Stimulated activated CD4-positive, alpha-beta T cell treated with anti-CD3 and anti-CD28 coated beads, Interleukin-15, amount 100 ng/mL, for 48 hours (primary cell): ENCODE measurements at regions not wholly inside any gene's neighbourhood (a gene's known extent, or its start where the extent isn't known, plus 50 kb on each side); places are given as distances from the start of the nearest gene placed in this dataset.
"Not testable (repeated sequence)": the region's sequence is repeated elsewhere in the genome, so short reads cannot be mapped to it uniquely, and the experiment has no call there.

Experiments
- DNase-seq, 2 donors: peaks; one replicate each; pipeline ENCODE4 v3.0.0-alpha.2; 2020; ENCODE audit warnings: low read depth in 2 of 2

DNA sequence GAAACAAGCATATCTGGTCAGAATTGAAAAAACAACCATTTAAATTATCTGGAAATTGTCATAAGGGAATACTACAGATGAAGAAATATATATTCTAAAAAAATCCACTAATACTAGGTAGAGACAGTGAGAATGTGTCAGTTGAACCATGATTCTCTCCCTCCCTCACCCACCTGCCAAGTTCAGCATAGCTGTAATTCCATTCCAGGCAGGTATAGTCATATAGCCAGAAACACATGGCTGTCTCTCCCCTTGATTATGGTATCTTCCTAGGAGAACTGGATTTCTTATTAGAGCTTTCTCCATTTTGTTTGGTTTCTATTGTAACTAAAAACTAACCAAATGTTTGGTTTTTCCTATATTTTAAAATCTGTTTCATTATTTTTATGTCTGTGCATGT lies 509.2 kb downstream of the CDH10 start:
- DNase-seq, result no peak

DNA sequence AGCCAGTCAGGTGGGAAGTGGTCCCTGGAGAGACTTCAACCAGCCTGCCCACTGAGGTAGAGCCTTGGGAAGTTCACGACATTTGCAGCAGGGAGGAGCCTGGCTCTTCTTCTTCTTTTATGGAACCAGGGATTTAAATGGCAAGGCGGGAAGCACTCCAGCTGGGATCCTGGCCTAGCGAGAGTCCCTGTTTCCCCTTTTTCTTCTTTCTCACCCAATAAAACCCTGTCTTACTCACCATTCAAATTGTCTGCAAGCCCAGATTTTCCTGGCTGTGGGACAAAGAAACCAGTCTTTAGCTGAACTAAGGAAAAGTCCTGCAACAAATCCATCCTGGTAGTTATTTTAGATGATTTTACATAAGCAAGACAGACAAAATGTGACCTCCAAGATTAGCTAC lies 503.7 kb downstream of the CDH10 start:
- no peak for DNase-seq

DNA sequence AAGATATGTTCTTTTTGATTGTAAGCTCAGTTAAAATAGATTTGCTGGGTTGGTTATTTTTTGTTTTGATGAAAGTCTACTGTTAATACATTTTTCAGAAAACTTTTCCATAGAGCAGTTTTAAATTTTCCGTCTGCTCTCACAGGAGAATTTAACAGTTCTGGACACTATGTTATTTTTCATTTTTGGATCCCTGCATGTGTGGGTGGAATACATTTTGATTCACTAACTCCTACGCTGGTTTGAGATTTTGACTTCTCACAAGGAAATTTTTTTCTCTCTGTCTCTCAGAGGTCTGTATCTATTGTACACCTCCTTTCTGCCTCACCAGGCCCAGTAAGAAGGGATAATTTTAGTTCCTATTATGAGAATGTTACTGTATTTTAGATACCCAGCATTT lies 502.4 kb downstream of the CDH10 start:
- no peak for DNase-seq

DNA sequence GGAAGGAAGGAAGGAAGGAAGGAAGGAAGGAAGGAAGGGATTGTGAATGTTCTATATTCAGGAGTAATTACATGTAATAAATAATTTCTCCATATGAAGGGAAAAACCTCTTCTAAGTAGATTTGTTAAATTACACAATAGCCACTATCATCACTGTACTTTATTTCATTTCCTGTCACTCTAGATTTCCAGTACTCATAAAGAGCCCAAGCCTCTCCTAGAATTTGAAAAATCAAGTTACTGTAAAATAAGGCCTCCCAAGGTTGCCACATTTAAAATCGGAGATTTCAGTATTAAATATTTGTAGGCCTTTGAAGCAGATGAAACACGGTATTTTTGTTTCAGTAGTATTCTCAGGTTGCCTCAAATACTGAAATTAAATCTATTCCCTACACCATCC lies 499.0 kb downstream of the CDH10 start:
- DNase-seq, result no peak

DNA sequence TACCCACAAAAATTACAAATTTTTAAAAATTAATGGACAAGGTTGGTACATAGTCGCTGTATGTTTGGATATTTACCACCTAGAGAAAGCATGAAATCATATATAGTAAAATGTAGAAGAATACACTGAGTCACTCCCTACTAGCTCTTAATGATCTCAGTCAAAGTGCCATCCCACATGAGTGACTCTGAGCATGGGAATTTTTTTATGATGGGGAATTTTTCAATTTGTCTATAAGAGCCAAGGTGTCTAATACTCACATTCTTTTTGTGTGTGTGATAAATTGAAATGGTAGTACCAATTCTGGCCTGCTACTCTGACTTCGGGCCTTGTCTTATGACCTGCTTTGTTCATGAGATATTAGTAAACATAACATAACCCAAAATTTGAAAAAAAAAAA lies 483.2 kb downstream of the CDH10 start:
- no peak for DNase-seq

DNA sequence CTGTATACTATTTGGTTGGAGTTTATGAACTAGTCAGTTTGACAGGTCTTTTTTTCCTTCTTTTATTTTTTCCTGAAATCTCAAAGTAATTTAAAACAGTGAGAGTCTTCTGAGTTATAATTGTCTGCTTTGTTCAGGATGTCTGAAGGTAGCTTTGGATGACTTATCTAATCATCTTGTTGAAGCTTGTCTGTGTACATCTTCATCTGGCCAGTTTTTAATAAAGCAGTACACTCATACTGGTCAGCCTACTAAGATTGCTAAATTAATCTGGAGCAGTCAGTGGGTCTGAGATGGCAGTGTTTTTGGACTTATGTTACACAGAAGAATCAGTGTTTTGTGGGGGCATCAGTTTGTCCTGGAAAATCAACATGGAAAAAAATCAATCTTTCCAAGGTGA lies 482.4 kb downstream of the CDH10 start:
- no peak for DNase-seq

DNA sequence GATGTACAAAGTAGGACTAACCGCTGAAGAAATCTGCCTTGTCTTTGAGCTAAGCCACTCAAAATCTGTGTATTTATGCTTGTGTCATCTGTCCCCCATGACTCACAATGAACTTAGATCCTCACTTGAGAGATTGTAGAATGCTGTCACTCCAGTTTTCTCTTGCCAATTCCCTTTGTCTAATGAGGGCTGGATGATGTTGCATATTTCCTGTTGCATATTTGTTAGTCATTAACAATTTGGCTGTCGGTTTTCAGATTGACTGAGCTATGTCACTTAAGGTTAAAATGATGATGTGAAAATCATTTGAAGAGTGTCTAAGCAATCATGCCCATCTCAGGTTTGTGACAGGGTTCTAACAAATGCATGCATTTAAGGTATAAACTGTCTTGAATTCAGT lies 481.7 kb downstream of the CDH10 start:
- no peak for DNase-seq

DNA sequence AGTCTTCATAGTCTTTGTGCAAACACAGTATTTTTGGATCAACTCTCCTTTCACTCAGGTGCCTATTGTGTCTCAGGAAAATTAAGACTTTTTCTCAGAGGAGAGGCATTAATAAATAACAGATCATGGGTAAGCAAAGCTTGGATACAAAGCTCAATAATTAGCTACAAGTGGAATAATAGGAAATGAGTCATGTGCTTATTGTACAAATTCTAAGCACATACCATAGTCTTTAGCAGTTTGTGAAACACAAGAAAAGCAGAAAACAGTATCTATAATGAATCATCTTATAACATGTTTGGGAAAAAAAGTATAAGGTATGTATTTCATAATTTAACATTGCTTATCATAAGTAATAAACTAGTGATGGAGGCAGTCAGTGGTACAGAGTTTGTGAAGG lies 477.0 kb downstream of the CDH10 start:
- no peak for DNase-seq

DNA sequence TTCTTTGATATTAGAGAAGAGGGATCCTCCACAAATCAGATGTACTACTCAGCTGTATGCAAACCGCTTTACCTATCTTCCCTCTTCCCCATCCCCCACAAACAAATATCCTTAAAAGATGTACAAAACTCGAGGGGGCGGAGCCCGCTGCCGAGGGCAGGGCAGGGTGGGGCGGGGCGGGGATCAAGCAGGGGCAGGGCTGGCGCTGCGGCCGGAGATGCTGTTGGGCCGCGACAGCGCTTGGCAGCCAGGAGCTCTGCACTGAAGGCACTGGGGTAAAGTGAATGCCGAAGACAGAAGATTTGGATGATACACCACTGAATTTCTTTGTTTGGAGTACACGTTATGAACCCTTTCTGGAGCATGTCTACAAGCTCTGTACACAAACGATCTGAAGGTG lies 474.8 kb downstream of the CDH10 start:
- DNase-seq, result no peak

DNA sequence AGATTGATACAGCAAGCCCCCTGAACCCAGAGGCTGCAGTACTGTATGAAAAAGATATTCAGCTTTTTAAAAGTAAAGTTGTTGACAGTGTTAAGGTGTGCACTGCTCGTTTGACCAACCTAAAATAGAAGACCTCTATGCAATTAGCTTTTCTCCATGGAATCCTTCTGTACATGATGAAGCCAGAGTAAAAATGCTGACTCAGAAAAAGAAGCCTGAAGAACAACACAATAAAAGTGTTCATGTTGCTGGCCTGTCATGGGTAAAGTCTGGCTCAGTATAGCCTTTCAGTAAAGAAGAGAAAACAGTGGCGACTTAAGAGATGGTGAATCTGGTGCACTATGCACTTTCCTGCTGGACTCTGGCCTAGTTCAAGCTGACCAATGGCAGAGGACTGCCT lies 473.8 kb downstream of the CDH10 start:
- not testable (repeated sequence) for DNase-seq

DNA sequence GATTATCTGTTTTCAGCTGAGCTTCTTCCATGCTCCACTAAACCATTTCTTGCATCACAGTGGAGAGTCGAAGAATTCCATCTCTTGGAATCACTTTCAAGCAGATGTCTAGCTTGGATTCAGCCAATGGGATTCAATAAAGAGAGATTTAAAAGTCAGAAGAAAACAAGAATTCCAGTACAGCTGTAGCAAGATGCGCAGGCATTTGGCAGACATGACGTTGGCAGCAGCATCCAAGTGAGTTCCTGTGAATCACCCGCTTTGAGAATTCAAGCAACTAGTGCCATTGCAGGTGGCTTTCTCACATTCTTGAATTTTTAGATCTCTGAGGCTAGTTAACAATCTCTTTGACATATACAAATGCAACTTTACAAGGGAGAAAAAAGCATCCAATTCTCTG lies 467.0 kb downstream of the CDH10 start:
- DNase-seq, result no peak

DNA sequence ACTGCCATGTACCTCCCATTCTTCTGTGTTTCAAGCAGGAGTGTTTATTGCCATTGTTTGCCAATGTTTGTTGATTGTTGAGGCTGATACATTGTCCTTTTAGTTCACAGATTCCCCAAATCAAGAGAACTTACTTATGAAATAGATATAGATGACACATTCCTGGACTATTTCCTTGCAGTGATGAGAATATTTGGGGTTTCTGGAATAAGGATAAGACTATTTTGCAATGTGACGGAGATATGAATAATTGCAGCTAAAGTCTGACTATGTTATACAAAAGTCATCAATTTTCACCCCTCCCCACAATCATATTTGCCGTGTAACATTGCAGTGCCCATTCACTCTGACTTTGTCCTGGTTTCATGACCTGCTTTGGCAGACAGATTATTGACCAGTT lies 460.8 kb downstream of the CDH10 start:
- DNase-seq, result no peak

DNA sequence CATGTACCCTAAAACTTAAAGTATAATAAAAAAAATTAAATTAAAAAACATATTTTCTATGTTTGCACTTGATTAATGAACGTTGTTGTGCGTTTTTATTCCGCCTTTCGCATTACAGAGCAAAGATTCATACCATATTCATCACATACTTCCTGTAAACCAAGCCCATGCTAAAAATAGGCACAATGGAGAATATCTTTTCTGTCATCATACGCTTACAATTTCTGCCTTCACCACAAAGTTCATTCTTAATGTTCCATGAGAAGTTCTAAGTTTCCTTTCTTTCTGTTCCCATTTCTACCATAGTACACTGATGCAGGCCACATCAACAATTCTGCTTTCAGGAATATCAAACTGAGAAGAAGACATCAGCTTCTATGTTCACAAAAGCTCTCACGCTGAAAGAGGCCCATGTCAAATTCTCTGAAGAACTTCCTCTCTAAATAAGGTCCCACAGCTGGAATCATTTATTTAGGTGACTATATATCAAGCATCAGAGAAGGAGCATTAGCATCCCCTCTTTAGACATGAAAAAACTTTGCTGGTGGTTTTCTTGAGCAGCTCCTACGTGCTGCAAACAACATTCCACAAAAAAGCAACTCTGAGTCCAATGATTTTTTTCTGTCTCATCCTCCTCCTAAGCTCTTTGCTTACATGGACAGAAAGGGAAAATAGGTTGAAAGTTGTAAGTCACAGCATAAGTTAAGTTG lies 456.4 kb downstream of the CDH10 start:
- DNase-seq, result no peak

DNA sequence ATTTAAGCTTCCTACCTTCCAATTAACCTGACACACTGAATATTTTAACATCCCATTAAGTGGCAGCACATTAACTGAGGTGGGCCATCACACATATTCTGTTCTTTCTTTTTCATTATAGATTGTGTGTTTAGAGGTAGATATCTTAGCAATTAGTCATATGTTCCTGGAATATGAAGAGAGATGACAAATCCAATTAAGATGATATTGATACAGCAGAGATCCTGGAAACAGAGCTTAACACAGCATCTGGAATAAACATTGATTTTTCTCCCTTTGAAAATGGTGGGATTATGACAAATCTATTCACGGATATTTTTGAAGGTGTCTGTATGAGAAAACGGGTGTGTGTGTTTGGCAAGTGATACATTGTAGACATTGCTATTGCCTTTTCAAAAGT lies 448.0 kb downstream of the CDH10 start:
- DNase-seq, result no peak

DNA sequence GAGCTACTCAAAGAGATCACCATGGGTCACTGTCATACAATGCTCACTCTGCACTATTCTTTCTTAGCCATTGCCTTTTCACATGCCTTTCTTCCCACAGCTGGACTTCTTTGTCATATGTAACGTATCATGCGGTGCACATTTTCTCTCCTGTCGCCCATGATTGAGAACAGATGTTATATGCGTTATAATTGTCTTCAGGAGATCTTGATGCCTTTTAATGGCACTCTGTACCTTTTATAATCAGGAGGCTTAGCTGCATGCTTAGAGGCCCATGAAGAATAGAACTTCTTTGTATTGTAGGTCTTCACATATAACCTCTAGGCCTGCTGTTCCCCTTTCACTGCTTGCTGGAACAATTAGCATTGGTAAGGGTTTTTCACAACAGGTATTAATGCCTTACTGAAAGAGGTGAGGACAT lies 436.1 kb downstream of the CDH10 start:
- DNase-seq, result no peak

DNA sequence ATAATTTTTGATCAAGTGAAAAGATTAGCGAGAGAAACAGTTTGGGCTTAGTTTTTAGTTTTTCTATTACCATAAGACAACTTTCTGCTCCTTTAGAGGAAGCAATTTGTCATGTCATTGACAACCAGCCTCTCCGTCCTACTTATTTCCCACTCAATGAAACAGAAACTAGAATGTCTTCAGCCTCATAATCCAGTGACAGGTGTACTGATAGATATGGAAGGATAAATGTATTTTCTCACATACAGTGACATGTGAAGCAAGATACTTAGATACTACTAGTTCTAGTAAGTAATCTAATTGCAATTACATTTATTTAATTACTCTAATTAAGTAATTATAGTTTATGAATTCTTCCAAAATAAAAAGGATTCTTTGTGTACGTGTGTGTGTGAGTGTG lies 429.7 kb downstream of the CDH10 start:
- no peak for DNase-seq

DNA sequence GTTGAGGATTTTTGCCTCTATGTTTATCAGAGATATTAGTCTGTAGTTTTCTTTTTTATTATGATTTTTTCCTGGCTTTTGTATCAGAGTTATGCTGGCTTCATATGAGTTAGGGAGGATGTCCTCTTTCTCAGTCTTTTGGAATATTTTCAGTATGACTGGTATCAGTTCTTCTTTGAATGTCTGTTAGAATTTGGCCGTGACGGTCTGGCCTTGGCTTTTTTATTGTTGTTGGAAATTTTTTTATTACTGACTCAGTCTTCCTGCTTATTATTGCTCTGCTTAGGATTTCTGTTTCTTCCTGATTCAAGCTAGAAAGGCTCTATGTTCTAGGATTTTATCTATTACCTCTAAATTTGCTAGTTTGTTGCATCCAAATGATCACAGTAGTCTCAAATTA lies 421.9 kb downstream of the CDH10 start:
- DNase-seq, result no peak

DNA sequence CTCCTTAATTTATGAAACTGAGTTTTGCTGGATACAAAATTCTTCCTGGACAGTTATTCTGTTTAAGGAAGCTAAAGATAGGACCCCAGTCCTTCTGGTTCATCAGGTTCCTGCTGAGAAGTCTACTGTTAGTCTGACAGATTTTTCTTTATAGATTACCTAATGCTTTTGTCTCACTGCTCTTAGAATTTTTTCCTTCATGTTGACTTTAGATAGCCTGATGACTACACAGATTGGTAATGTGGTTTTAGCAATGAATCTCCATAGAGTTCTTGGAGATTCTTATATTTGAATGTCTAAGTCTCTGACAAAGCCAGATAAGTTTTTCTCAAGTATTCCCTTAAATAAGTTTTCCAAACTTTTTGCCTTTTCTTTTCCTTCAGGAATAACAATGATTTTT lies 419.7 kb downstream of the CDH10 start:
- DNase-seq, result no peak

DNA sequence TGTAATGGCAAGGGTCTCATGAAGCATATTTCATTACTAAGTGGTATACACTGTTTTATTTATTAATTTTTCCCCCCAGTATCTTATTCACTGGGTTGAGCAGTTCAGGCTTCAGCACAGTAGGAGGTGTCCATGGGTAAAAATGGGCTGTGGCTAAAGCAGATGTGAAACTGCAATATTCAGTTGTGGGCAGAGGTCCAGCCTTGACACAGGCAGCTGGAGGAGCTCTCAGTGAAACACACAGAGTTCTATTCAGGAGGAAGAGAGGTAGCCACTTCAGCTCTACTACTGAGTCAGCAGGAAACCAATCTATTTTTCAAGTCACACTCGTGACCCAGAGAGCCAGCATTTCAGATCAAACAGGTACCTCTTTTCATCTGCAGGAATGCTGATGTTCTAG lies 418.3 kb downstream of the CDH10 start:
- DNase-seq, result no peak

DNA sequence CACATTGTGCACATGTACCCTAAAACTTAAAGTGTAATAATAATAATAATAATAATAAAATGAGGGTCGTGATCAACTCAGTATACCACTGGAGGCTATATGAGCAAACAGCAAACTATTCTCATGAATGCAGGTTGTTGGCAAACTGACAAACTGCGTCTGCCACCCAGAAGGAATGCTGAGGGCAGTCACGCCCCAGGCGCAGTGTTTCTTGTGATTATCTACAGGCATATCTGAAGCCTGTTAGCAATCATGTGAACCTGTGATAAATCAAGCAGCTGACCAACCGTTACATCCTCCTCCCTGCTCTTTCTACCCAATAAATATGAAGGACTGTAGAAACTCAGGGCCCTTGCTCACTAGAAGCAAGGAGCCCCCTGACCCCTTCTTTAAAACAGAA lies 416.9 kb downstream of the CDH10 start:
- DNase-seq, result not testable (repeated sequence)

DNA sequence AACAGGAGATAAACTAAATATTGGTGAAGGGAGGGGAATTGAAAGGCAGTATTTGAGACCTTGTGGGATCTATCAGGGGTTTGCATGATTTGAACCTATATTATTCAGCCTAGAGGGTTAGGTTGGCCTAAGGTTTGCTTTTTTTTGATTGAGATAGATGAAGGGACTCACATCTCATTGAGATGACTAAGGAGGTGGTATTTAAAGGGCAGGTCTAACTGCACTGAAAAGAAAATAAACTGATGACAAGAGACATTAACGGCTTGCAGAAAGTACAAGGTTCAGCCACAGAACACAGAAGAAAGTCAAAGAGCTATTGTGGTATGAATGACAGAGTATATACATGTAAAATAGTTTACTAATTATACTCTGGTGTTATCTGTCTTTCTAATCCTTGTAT lies 412.7 kb downstream of the CDH10 start:
- DNase-seq, result no peak

DNA sequence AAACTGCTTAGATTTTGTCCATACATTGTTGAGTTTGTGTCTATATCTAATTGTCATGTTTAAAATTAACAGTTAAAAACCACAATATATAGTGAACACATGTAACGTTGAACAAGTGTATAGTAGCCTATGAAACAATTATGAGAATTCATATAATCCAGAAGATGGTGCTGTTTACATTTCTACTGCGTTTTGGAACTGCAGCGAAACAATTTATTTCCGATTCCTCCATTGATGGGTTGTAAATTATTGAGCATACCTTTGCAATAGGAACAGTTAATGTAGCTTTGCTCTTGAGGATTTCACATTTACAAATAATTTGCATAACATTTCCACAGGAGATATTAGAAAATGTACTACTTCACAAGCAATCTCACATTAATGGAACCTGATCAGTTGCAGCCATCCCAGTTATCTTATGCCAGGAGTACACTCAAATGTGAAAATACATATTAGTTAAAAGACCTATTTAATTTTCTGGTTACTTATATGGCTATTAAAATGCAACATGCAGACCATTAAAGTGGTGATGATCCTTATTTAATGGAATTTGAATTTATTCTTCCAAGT lies 411.8 kb downstream of the CDH10 start:
- no peak for DNase-seq

DNA sequence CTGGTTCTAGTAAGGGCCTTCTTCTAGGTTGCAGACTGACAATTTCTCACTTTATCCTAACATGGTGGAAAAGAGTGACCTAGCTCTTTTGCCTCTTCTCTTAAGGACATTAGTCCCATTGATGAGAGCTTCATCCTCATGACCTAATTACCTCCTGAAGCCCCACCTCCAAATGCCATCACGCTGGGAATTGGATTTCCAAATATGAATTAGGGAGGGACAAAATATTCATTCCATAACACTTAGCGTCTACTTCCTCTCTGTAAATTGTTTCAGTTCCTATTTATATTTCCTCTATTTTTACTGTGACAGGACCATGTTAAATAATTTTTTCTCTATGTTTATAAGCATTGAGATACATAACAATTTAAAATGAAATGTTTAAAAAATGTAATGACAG lies 408.8 kb downstream of the CDH10 start:
- no peak for DNase-seq

DNA sequence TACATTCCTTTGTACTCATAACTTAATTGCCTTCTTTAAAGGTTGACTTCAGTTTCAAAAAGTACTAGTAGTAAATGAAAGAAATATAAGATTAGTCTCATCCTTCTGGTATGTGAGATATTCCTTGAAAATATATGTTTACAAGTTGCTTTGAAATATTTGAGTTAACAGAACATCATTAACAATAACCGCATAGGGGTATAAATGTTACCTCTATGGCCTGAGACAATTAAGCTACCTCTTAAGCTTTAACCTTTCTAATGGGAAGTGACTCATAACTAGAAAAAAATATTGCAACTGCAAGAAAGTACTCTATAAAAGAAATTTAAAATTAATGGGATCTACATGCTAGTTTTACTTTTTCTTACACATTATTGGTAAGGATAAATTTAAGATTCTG lies 399.0 kb downstream of the CDH10 start:
- no peak for DNase-seq
